ENCODE measurements at regions not wholly inside any gene's neighbourhood (a gene's known extent, or its start where the extent isn't known, plus 50 kb on each side); places are given as distances from the start of the nearest gene placed in this dataset.

- WGBS, 3 donors: 87 to 98% (median 94%) methylated on average over 3 of the region's 3 CpGs
- intact Hi-C loops (cut with DNase I): no loop called here
- TF ChIP-seq POLR2A (IDR thresholded peaks at IDR 0.05): no peak
- no peak for TF ChIP-seq CTCF (IDR thresholded peaks at IDR 0.05)
- TF ChIP-seq EP300 (IDR thresholded peaks at IDR 0.05): no peak
- H3K4me1 ChIP-seq (ENCODE audit: insufficient read depth): peaks cover 2% of the 10 kb centered on the region
- H3K27ac ChIP-seq: no peak overlapping the region
- DNase-seq: peak in 1 of 5 donors; percentile 1
- no peaks in the 10 kb centered on the region for H3K9me3 ChIP-seq
- no peak overlapping the region for H3K4me3 ChIP-seq
- H3K27me3 ChIP-seq: no peaks in the 10 kb centered on the region
- no peaks in the 10 kb centered on the region for H3K36me3 ChIP-seq
Observed at GRCh38 chr10:78902815-78903214, 166.0 kb upstream of the ZMIZ1 start.

GRCh38 chr10:78903341-78903940 lies 165.3 kb upstream of the ZMIZ1 start:
- Histone ChIP-seq H3K27me3 (no peaks in the 10 kb centered on the region), H3K9me3 (no peaks in the 10 kb centered on the region), H3K4me3 (no peak overlapping the region), H3K36me3 (no peaks in the 10 kb centered on the region), H3K4me1 (ENCODE audit: insufficient read depth) (peaks cover 2% of the 10 kb centered on the region), H3K27ac (no peak overlapping the region)
- WGBS, 3 donors: 69 to 78% (median 71%) methylated on average over 4 of the region's 4 CpGs
- no peak for TF ChIP-seq CTCF (IDR thresholded peaks at IDR 0.05)
- DNase-seq: peak in 1 of 5 donors; percentile 7
- intact Hi-C loops (cut with DNase I): no loop called here

GRCh38 chr10:78904196-78904595 lies 164.6 kb upstream of the ZMIZ1 start:
- H3K27ac ChIP-seq: no peak overlapping the region
- H3K36me3 ChIP-seq: no peaks in the 10 kb centered on the region
- TF ChIP-seq EP300 (IDR thresholded peaks at IDR 0.05) (no peak), POLR2A (IDR thresholded peaks at IDR 0.05) (no peak), CTCF (IDR thresholded peaks at IDR 0.05) (no peak)
- intact Hi-C loops (cut with DNase I): no loop called here
- peak in 1 of 5 donors; percentile 8 for DNase-seq
- no peak overlapping the region for H3K4me3 ChIP-seq
- 95 to 97% (median 96%) methylated on average over 5 of the region's 5 CpGs for WGBS, 3 donors
- H3K9me3 ChIP-seq: no peaks in the 10 kb centered on the region
- H3K4me1 ChIP-seq (ENCODE audit: insufficient read depth): peaks cover 2% of the 10 kb centered on the region
- no peaks in the 10 kb centered on the region for H3K27me3 ChIP-seq

GRCh38 chr10:78905015-78905956 lies 163.5 kb upstream of the ZMIZ1 start:
- DNase-seq: peak in 1 of 5 donors; percentile 2
- TF ChIP-seq POLR2A (IDR thresholded peaks at IDR 0.05) (no peak), EP300 (IDR thresholded peaks at IDR 0.05) (no peak), CTCF (IDR thresholded peaks at IDR 0.05) (no peak)
- H3K27me3 ChIP-seq: no peaks in the 10 kb centered on the region
- no peak overlapping the region for H3K4me3 ChIP-seq
- WGBS, 3 donors: 80 to 84% (median 80%) methylated on average over 12 of the region's 12 CpGs
- H3K36me3 ChIP-seq: no peaks in the 10 kb centered on the region
- H3K27ac ChIP-seq: no peak overlapping the region
- no peaks in the 10 kb centered on the region for H3K9me3 ChIP-seq
- no peaks in the 10 kb centered on the region for H3K4me1 ChIP-seq (ENCODE audit: insufficient read depth)
- intact Hi-C loops (cut with DNase I): no loop called here
